Smooth muscle cell of the brain vasculature (primary cell): ENCODE measurements at regions not wholly inside any gene's neighbourhood (a gene's known extent, or its start where the extent isn't known, plus 50 kb on each side); places are given as distances from the start of the nearest gene placed in this dataset.
A peak's percentile ranks its signal among the peaks of the same experiment; 100 is the strongest.
"Not testable (repeated sequence)": the region's sequence is repeated elsewhere in the genome, so short reads cannot be mapped to it uniquely, and the experiment has no call there.

Experiments used
- DNase-seq: peaks from one replicate; pipeline ENCODE4 v3.0.0-alpha.2; 2012; ENCODE audit warnings: low read depth, low spot score

GRCh38 chr2:159880729-159881128 is 82.7 kb upstream of the CD302 start:
- DNase-seq = no peak

GRCh38 chr2:159879051-159879604 is 81.1 kb upstream of the CD302 start:
- DNase-seq = no peak

- no peak for DNase-seq
These were observed 77.1 kb upstream of the CD302 start for GRCh38 chr2:159875083-159875482.

- no peak for DNase-seq
These were observed 75.2 kb upstream of the CD302 start for GRCh38 chr2:159873258-159873657.

- no peak for DNase-seq
These were observed 74.3 kb upstream of the CD302 start for GRCh38 chr2:159872353-159872752.

- DNase-seq = not testable (repeated sequence)
These were observed 70.7 kb upstream of the CD302 start for GRCh38 chr2:159868598-159869159.

- DNase-seq = no peak
These were observed 69.8 kb upstream of the CD302 start for GRCh38 chr2:159867567-159868361.

GRCh38 chr2:159863526-159864160 is 65.6 kb upstream of the CD302 start:
- DNase-seq = no peak

GRCh38 chr2:159860581-159861310 is 62.7 kb upstream of the CD302 start:
- DNase-seq = no peak

- no peak for DNase-seq
These were observed 61.6 kb upstream of the CD302 start for GRCh38 chr2:159859583-159859982.

- DNase-seq = no peak
These were observed 58.8 kb upstream of the CD302 start for GRCh38 chr2:159856760-159857159.

- peak; percentile 9 for DNase-seq
These were observed 57.6 kb upstream of the CD302 start for GRCh38 chr2:159855557-159856061.

- DNase-seq = no peak
These were observed 57.1 kb upstream of the CD302 start for GRCh38 chr2:159855143-159855542.

- no peak for DNase-seq
These were observed 56.5 kb upstream of the CD302 start for GRCh38 chr2:159854481-159854880.

GRCh38 chr2:159853101-159853500 is 55.1 kb upstream of the CD302 start:
- DNase-seq = no peak

- no peak for DNase-seq
These were observed 53.9 kb upstream of the CD302 start for GRCh38 chr2:159851941-159852340.

GRCh38 chr2:159850789-159851188 is 52.8 kb upstream of the CD302 start:
- DNase-seq = no peak

GRCh38 chr2:159849160-159849813 is 51.3 kb upstream of the CD302 start:
- no peak for DNase-seq
